ENCODE measurements at regions not wholly inside any gene's neighbourhood (a gene's known extent, or its start where the extent isn't known, plus 50 kb on each side); places are given as distances from the start of the nearest gene placed in this dataset.

GRCh38 chr14:62597143-62597542 is 448.1 kb downstream of the KCNH5 start:
- Histone ChIP-seq H3K27ac (no peak overlapping the region), H3K36me3 (no peaks in the 10 kb centered on the region), H3K4me1 (no peaks in the 10 kb centered on the region), H3K9me3 (no peaks in the 10 kb centered on the region), H3K27me3 (no peaks in the 10 kb centered on the region), H3K4me3 (no peak overlapping the region)
- no peak for DNase-seq
- ATAC-seq: no peak
- TF ChIP-seq CTCF (IDR thresholded peaks at IDR 0.05): no peak
- intact Hi-C loops (cut with DNase I): no loop called here

GRCh38 chr14:62599616-62600385 is 445.5 kb downstream of the KCNH5 start:
- no peaks in the 10 kb centered on the region for H3K4me1 ChIP-seq
- H3K4me3 ChIP-seq: no peak overlapping the region
- ATAC-seq: no peak
- H3K27me3 ChIP-seq: no peaks in the 10 kb centered on the region
- H3K27ac ChIP-seq: no peak overlapping the region
- H3K9me3 ChIP-seq: no peaks in the 10 kb centered on the region
- intact Hi-C loops (cut with DNase I): no loop called here
- no peak for DNase-seq
- H3K36me3 ChIP-seq: no peaks in the 10 kb centered on the region
- no peak for TF ChIP-seq CTCF (IDR thresholded peaks at IDR 0.05)

- no peak overlapping the region for H3K27ac ChIP-seq
- no peak for TF ChIP-seq CTCF (IDR thresholded peaks at IDR 0.05)
- H3K36me3 ChIP-seq: no peaks in the 10 kb centered on the region
- intact Hi-C loops (cut with DNase I): no loop called here
- no peaks in the 10 kb centered on the region for H3K4me1 ChIP-seq
- H3K27me3 ChIP-seq: no peaks in the 10 kb centered on the region
- DNase-seq (no peak), ATAC-seq (no peak)
- H3K4me3 ChIP-seq: no peak overlapping the region
- no peaks in the 10 kb centered on the region for H3K9me3 ChIP-seq
Observed at GRCh38 chr14:62602712-62603111, 442.5 kb downstream of the KCNH5 start.

GRCh38 chr14:62604524-62604923 is 440.7 kb downstream of the KCNH5 start:
- intact Hi-C loops (cut with DNase I): no loop called here
- Histone ChIP-seq H3K27ac (no peak overlapping the region), H3K36me3 (no peaks in the 10 kb centered on the region), H3K9me3 (no peaks in the 10 kb centered on the region), H3K4me3 (no peak overlapping the region), H3K4me1 (no peaks in the 10 kb centered on the region), H3K27me3 (no peaks in the 10 kb centered on the region)
- ATAC-seq: no peak
- no peak for TF ChIP-seq CTCF (IDR thresholded peaks at IDR 0.05)
- DNase-seq: no peak

- Histone ChIP-seq H3K27me3 (no peaks in the 10 kb centered on the region), H3K4me1 (no peaks in the 10 kb centered on the region), H3K9me3 (no peaks in the 10 kb centered on the region), H3K27ac (no peak overlapping the region), H3K36me3 (no peaks in the 10 kb centered on the region), H3K4me3 (no peak overlapping the region)
- ATAC-seq (no peak), DNase-seq (no peak)
- TF ChIP-seq CTCF (IDR thresholded peaks at IDR 0.05): no peak
- intact Hi-C loops (cut with DNase I): no loop called here
Observed at GRCh38 chr14:62614122-62614521, 431.1 kb downstream of the KCNH5 start.

GRCh38 chr14:62616668-62617067 is 428.6 kb downstream of the KCNH5 start:
- H3K36me3 ChIP-seq: no peaks in the 10 kb centered on the region
- no peaks in the 10 kb centered on the region for H3K9me3 ChIP-seq
- no peak overlapping the region for H3K4me3 ChIP-seq
- DNase-seq: no peak
- H3K27me3 ChIP-seq: no peaks in the 10 kb centered on the region
- H3K27ac ChIP-seq: no peak overlapping the region
- TF ChIP-seq CTCF (IDR thresholded peaks at IDR 0.05): no peak
- intact Hi-C loops (cut with DNase I): no loop called here
- no peak for ATAC-seq
- no peaks in the 10 kb centered on the region for H3K4me1 ChIP-seq

Data from upper lobe of right lung (tissue), 1 donor.